HG02798 (cell line): ENCODE measurements at regions not wholly inside any gene's neighbourhood (a gene's known extent, or its start where the extent isn't known, plus 50 kb on each side); places are given as distances from the start of the nearest gene placed in this dataset.

ENCODE experiments used
- ATAC-seq: cut with Tn5 transposase; IDR thresholded peaks from one replicate; pipeline ENCODE4 v1.9.1; 2021; ENCODE audit warnings: mild to moderate bottlenecking; ENCODE audit not compliant: unreplicated experiment, poor library complexity

DNA sequence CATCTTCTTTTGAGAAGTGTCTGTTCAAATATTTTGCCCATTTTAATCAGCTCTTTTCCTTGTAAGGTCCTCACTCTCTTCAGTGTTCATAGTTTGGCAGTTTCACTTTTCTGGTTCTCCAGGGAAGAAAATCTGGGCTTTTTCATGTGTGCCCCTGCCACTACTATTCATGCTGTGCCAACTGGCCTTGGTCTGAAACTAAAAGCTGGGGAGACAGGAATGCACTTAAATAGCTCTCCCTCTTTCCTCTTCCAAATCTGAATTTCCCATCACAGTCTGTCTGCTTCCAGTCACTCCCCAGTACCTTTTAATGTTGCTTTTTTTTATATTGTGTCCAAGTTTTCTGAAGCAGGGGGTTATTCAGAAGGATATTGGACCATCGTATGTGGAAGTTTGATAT lies 574.3 kb upstream of the POU3F3 start:
- ATAC-seq, result no peak

DNA sequence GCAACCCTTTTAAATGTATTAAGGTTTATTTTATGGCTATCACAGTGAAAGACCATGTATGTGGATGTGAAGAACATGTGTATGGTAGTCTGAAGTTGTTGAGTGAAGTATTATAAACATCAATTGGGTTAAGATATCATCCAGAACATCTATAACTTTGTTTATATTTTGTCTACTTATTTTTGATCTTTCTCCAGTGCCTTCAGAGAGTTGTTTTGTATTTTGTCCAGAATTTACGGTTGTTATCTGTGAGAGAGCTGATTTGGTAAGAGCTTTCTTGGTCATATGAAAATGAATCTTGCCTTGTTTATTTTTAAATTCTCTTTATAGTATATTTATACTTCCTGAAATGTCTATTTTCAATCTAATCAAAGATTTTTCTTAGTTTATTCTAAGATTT lies 573.7 kb upstream of the POU3F3 start:
- no peak for ATAC-seq

DNA sequence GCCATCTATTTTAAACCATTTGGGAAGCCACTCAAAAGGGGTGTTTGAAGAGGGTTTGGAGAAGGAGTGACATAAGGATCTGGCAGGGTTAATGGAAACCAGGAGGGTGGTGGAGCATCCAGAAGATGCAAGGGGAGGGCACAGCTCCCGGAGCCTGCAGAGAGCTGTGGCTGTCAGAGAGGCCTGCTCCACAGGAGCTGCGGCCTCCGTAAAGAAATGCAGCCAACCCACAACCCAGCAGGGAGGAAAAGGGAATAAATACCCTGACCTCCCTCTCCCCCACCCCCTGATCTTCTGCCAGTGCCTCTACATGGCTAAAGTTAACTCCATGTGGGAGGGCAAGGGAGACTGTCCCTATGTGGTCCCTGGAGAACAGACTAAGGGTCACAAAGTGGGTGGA lies 567.1 kb upstream of the POU3F3 start:
- no peak for ATAC-seq

DNA sequence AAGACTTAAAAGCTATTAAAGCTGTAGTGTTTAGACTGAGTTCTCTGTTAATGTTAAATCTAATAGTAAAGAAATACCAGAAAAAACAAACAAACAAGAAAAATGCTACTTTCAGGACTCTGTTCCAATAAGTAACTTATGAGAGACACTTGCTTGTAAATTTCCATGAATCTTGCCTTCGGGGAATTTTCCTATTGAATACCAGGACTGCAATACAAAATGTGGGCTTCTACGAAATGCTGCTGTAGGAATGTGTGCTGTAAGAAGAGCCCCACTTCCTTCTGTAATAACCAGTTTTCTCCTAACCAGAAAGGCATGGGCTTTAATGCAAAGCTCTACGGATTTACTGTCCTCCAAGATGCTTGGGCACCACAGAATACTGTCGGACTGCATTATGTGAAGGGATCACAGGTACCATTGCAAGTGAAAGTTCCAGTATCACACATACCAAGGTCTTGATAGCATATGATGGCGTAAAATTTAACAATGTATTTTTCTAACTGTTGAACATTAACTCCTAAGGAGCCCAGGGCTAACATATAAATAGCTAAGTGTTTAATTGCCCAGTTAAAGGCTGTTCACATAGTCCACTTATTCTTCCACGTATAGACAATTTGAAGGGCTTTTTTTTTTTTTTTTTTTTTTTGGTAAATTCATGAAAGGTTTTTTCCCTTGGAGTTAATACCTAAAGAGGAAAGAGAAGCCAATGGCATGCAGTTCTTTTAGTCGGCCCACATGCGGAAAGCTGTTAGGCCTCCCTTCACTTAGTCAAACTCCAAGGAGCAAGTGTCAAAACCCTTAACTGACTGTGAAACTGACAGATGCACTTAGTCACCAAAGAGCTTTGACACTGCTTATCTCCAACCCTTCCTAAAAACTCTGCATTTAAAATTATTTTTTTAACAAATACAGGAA lies 564.0 kb upstream of the POU3F3 start:
- no peak for ATAC-seq

DNA sequence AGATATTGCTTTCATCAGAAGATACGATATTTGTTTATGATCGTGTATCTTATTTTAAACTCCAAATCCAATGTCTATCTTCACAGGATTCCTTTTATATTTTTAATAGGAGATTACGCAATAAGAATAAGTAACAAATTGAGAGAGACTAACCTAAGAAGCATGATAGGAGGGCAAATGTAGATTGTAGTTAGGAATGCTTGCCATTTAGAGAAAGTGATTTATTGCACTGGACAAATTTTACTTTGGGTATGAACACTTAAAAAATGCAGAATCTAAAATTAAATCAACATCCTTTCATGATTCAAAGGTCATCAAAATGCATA lies 563.4 kb upstream of the POU3F3 start:
- no peak for ATAC-seq

DNA sequence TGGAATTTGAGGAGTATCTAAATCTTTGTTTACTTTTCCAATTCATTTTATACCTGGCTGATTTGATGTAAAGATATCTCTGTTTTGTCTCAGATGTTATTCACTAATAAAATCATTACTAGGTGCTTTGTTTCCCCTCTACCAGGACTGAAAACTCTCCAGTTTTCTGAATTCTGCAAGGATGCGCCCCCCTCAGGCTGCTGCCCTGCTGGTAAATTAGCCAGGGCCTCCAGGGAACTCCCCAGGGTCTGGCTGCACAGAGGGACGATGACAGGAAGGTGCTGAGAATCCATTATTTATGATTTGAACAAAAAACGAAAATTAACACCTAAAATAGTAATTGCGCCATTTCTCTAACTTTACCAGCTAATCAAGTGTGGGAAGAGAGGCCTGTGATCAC lies 541.2 kb upstream of the POU3F3 start:
- no peak for ATAC-seq

DNA sequence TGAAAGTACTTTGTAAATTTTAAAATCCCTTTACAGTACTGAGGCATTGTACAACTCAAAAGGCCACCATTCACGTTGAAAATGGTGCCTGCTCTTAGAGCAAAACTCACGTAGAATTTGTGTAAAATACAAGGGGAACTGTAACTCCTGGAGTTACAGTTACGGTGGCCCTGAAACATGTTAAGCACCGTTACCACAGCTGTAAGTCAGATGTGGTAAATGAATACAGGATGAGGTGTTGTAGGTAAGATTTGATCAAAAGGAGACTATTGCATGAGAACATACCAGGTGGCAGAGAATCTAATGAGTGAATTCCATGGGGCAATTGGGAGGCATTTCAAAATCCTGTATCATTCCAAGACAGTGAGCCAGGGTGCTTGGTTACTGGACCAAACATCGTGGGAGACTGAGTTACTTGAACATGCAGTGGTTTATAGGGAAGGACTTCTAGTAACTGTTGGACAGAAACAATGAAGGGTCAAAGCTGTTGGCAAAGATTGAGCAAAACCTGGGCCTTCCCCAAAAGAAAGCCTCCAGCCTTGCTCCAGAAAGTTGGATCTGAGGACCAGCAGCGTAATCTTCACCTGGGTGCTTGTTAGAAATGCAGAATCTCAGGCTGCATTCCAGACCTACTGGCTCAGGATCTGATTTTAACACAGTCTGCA lies 535.8 kb upstream of the POU3F3 start:
- no peak for ATAC-seq

DNA sequence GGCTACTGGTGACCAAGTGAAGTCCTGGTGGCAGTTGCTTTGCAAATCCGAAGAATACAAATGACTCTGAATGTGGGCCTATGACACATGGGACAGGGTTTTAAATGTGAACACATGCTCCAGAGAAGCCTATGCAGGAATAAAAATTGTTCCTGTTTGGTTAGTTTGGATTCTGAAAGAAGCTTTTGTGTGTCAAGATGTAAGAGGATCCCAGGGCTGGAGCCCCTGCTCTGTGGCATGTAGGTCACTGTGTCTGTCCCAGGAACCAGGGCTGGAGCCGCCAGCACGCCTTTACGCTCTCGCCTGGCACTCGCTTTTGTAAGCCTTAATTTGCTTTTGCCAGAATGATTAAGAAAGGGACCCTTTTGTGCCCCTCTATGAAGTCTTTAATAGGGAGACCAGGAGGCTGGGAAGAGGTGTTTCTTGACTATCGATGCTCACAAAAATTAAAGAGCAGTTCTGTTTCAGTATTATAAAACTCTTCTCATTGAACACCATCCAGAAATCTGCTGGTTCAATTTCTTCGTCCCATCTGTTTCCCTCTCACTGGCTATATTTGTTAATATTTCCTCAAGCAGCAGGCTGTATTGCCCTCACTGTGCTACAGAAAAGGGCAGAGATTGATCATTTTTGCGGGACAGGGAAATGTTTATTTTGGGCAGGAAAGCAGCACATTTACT lies 532.7 kb upstream of the POU3F3 start:
- ATAC-seq, result no peak

DNA sequence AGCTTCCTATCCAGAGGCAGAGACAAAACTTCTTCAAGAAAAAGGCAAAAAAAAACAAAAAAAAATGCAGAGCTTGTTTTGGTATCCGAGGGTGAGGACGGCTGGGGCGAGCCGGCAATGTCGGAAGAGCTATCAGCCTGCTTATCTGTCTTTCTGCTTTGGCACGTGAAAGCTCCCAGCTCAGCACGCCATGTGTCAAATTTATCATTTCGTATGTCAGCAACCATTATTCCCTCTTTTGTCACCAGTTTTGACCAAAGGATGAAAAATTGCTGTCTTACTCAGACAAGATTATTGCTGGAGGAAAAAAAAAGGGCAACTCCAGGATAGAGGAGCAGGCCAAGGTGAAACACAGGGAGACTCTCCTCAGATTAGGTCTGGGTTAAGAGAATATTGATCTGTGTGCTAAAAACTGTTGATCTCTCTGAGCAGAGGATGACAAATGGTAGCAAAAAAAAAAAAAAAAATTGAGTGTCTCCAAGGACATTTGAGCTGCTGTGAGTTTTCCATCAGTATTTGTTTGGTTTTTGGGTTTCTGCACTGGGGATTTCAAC lies 532.0 kb upstream of the POU3F3 start:
- no peak for ATAC-seq

DNA sequence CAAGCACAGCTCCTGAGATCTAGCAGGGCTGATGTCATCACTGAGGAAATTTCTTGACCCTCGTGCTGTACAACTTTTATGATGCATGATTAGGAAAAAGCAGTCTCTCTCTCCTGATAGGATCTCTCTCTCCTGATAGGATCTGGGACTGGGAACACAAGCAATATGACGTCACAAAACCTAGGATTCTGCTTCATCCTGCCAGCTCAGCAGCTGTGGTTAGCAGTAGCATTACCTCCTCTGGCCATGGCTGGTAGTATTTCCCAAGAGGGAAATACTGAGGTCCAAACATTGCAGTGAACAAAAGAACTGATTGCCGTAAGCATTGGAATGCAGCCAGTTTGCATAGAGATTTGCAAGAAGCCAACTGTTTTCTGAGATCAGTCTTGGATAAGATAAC lies 521.2 kb upstream of the POU3F3 start:
- ATAC-seq, result no peak

DNA sequence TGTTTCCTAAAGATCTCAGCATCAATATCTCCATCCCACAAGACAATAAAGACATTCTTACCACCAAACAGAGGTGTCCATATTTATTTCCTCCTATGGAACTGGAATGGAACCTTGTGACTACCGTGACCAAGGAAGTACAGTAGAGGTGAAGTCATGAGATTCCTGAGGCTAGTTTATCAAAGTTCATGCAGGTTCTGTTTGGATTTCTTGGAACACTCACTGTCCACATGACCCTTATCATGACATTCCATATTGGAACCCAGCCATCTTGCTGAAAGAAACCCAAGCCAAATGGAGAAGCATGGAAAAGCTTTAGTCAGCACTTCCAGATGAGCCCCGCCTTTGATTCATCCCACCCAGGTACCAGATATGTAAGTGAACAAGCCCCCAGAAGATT lies 516.0 kb upstream of the POU3F3 start:
- ATAC-seq, result no peak

DNA sequence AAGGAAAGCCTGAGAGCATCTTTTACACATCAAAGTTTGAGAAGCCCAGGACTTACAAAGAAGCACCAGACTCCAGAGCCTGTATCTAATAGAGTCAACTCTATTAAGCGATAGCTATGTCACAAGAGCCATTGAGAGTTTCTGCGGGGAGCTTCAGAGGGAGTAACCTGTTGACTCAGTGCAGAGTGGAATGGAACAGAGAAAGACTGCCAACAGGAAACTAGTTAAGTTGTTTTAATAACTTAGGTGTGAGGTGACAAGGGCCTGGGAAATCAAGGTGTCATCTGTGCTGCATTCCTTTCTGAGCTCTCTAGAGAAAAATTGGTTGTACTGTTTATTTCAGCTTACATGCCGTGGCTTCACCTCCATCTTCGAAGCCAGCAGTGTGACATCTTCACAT lies 513.8 kb upstream of the POU3F3 start:
- ATAC-seq, result no peak

DNA sequence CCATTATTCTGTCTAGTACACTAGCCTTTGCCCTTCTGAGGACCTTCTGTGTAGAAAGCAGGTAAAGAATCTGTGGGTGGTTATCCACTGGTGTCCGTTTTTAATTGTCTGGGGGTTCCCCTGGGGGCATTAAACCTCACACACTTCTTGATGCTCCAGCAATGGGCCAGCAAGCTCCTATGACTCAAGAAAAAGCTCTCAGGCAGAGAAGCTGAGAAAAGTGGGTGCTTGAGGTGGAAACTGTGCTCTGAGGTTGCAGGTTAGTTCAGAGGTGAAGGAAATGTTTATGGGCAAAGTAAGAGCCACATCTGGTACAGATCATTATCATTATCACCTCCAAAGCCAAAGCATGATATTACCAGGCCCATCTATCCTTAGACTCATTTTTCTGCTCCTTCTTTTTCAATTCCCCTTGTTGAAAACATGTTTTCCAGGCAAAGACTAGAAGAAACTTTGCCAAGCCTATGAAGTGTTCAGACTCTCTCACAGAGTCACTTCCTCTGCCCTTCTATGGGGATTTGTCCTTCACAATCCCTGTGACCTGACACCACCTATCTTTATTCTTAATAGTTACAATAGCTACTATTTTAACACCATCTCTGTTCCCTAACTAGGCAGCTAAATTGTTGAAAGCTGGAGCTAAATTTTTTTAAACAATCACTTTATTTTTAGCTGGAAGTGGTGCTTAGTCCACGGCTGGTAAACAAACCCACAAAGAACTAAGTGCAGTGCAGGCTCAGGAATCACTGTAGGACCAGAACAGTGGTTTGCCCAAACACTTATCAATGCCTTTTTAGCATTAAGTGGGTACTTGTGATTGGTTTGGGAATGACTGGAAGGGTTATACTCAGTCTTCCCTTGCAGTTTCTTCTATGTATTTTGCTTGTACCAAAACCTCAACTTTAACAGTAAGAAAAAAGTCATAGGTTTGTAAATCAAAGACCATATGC lies 512.8 kb upstream of the POU3F3 start:
- ATAC-seq, result no peak

DNA sequence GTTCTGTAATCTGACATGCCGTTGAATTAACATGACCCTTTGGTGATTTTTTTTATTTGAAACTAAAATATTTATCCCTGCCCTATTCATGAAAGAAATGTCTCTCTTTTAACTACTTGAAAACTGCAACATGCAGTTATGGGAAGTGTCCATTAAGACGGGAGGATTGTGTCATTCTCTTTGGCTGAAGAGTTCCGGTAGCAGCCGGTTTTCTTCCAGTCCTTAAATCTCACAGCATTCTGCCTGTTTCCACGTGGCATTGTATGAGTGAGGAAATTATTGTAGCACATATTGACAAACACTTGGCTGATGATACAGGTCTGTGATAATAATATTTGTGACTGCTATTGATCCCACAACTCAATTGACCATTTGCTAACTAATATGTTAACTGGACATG lies 509.6 kb upstream of the POU3F3 start:
- no peak for ATAC-seq

DNA sequence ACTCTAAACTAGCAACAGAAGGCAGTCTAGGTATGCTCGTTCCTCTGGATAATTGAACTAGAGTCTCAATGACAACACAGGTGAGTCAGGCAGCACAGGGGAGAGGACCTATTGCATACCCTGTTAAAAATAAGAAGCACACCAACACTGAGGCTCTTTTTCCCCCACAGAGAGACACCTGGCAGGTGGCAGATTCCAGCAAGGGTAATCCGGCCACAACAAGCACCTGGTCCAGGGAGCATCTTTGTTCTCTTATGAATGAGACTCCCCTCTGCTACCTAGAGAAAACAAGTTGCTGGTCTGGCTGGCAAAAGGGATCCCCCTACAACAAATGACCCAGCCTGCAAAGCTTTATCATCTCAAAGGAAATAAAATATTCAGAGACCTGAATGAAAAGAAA lies 508.9 kb upstream of the POU3F3 start:
- ATAC-seq, result no peak

DNA sequence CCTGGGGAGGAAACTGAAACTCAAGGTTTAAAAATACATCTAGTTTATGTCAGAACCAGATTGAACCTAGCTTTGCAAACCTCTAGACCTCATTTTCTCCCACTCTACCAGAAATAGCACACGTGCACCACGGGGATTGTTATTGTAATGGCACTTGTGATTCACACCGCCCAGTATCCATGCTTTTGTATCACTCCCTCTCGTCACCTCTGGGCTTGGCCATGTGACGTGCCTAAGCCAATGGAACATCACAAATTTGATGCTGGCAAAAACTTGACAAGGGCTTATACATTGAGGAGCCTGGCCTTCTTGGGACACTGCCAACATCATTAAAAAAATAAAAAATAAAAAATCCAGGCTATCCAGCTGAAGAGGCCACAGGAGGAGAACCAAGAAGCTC lies 495.8 kb upstream of the POU3F3 start:
- ATAC-seq, result no peak

DNA sequence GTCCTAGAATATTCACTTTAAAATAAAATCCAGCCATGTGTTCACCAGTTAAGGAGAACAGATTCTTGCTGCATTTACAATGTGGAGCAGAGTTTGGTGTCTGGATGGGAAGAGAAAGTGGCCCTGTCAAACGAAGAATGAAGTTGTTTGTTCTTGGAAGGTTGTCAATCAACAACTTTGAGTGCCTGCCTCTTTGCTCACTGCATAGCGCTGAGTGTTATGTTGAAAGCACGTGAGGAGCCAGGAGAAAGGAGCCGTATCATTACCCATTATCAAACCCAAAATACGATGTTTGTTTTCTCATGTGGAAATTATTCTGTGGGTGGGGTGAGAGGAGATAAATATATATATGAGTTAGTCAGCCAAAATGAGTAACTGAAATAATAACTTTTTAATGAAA lies 492.5 kb upstream of the POU3F3 start:
- no peak for ATAC-seq

DNA sequence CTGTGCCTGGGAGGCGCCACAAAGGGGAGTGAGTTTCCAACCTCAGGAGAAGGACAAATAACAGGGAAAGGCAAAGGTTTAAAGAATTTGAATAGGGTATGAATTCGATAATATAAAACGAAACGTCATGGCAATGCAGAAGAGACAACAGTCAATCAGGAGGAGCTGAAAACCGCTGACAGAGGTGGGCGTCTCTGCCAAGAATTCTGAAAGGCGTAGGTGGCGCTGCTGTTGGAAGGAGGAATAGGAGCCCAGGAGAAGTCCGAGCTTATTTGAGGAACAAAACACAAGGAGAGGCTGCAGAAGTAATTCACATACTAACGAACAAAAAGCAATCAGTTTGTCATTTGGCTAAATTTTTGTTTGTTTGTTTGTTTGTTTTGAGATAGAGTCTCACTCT lies 485.8 kb upstream of the POU3F3 start:
- ATAC-seq, result no peak

DNA sequence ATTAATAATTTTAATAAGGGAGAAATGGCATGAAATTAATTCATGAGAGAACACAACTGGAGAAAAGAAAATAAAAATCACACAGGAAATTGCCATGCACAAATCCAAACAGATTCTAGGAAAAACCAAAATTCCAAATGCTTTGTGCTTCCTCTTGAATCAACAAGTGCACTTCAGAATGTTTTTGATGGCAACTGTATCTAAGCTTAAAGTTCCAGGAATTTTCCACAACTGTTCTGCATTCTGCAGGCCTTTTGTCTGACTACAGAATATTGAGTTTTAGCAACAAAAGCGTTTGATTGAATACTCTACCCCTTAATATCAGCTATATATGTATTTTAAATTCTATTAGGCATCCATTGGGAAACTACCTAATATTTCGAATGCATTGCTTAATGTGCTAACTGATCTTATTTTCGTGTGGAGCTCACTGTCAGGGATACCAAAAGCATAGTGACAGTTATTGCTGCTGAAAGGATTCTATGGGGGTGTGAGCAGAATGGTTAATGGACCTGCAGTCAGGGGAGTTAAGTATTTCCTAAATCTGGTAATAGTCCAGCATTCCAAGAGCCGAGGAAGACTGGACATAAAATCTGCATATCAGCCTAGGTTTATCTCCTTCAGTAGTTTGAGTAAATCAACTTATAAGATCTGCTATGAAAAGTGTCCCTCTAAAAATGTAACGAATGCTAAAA lies 482.7 kb upstream of the POU3F3 start:
- ATAC-seq, result no peak

DNA sequence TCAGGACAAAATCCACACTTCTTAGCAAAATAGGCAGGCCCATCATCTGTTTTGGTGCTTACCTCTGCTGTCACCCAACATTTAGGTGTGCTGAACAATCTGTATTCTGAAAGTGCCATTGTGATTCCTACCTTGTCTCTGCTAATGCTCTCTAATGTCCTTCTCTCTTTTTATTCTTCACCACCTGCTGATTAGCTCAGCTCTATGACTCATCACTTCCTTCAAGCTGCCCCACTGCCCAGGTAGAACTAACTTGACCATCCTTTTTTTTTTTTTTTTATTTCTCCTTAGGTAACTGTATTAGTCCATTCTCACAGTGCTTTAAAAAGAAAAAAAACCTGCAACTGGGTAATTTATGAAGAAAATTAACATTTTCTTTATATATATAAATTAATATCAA lies 478.7 kb upstream of the POU3F3 start:
- no peak for ATAC-seq
